Spleen (tissue), 7 donors: ENCODE measurements at regions not wholly inside any gene's neighbourhood (a gene's known extent, or its start where the extent isn't known, plus 50 kb on each side); places are given as distances from the start of the nearest gene placed in this dataset.

Experiments used
- CTCF ChIP-seq, 11 experiments: fragments of 200-600 bp in 7 of 11; fragments of 450-650 bp in 4 of 11; sonication (generic) in 4 of 11; IDR thresholded peaks in 8 of 11; conservative IDR thresholded peaks in 3 of 11; 1 replicate in 7 of 11; 2 replicates in 4 of 11; pipeline versions ENCODE4 v1.4.0 to v1.8.0; 2016 to 2021; ENCODE audit warnings: antibody characterized with exemption in 11 of 11, inconsistent platforms in 4 of 11, mild to moderate bottlenecking in 1 of 11
- POLR2A ChIP-seq, 3 donors: fragments of 450-650 bp; IDR thresholded peaks; one replicate each; pipeline ENCODE4 v1.5.1; 2017; ENCODE audit warnings: antibody characterized with exemption in 3 of 3, mild to moderate bottlenecking in 1 of 3
- POLR2AphosphoS5 ChIP-seq, 3 donors: sonication (generic); formaldehyde crosslinking; IDR thresholded peaks; one replicate each; pipeline ENCODE4 v1.5.1; 2017; ENCODE audit warnings: antibody characterized with exemption in 3 of 3
- donor health status: DM: no; HTN: no; CAD: no; lungs with moderate emphysema.
- donor health status: DM: no; HTN: no; CAD: no.
- donor health status: DM: no; HTN: no; CAD: no.

GRCh38 chr6:76592566-76592965 is 520.1 kb upstream of the IMPG1 start:
- no peak for TF ChIP-seq CTCF (IDR thresholded peaks at IDR 0.05 in 8 of 11, conservative IDR thresholded peaks at IDR 0.05 in 3 of 11)
- no peak for TF ChIP-seq POLR2A (IDR thresholded peaks at IDR 0.05)
- no peak for TF ChIP-seq POLR2AphosphoS5 (IDR thresholded peaks at IDR 0.05)
